Heart left ventricle (tissue), 16 donors: ENCODE measurements at regions not wholly inside any gene's neighbourhood (a gene's known extent, or its start where the extent isn't known, plus 50 kb on each side); places are given as distances from the start of the nearest gene placed in this dataset.

ENCODE experiments used
- ATAC-seq, 4 donors: fragments of 200-7000 bp; cut with Tn5 transposase; one replicate each; pipeline ENCODE4 v1.9.1; 2020 to 2022; ENCODE audit warnings: moderate library complexity in 4 of 4, mild to moderate bottlenecking in 3 of 4, moderate number of reproducible peaks in 1 of 4
- DNase-seq, 5 donors: peaks; one replicate each; pipeline ENCODE4 v3.0.0-alpha.2; 2020
- H3K27ac ChIP-seq, 12 donors: fragments of 200-600 bp; sonication (generic) in 4 of 12; one replicate each; pipeline versions ENCODE4 v1.5.0 to v1.8.0; 2016 to 2022; ENCODE audit warnings: mild to moderate bottlenecking in 2 of 12
- H3K27me3 ChIP-seq, 9 donors: fragments of 200-600 bp; sonication (generic) in 2 of 9; one replicate each; pipeline versions ENCODE4 v1.5.1 to v1.8.0; 2016 to 2022; ENCODE audit warnings: mild to moderate bottlenecking in 3 of 9
- H3K36me3 ChIP-seq, 9 donors: fragments of 200-600 bp; sonication (generic) in 2 of 9; one replicate each; pipeline versions ENCODE4 v1.5.0 to v1.8.0; 2018 to 2022; ENCODE audit warnings: mild to moderate bottlenecking in 2 of 9
- H3K4me1 ChIP-seq, 12 donors: fragments of 200-600 bp; sonication (generic) in 4 of 12; one replicate each; pipeline versions ENCODE4 v1.5.0 to v1.8.0; 2016 to 2022; ENCODE audit warnings: mild to moderate bottlenecking in 3 of 12
- H3K4me3 ChIP-seq, 12 donors: fragments of 200-600 bp; sonication (generic) in 4 of 12; one replicate each; pipeline versions ENCODE4 v1.5.0 to v1.8.0; 2017 to 2022; ENCODE audit warnings: mild to moderate bottlenecking in 9 of 12, moderate library complexity in 4 of 12
- H3K9me3 ChIP-seq, 12 donors: fragments of 200-600 bp; sonication (generic) in 4 of 12; one replicate each; pipeline versions ENCODE4 v1.5.0 to v1.8.0; 2016 to 2022; ENCODE audit warnings: mild to moderate bottlenecking in 1 of 12
- POLR2A ChIP-seq, 2 donors: fragments of 450-650 bp; IDR thresholded peaks; one replicate each; pipeline ENCODE4 v1.6.1; 2017; ENCODE audit warnings: antibody characterized with exemption in 2 of 2, mild to moderate bottlenecking in 2 of 2, moderate library complexity in 2 of 2
- WGBS, 4 donors: extraction: QIAGEN DNeasy Blood & Tissue Kit in 2 of 4; methylation state at CpG; one replicate each; pipeline versions ENCODE4 v1.1.5 to v1.1.7; 2013 to 2018; 5-methylcytosine and 5-hydroxymethylcytosine counted together
- intact Hi-C, 10 donors: fragments of 100-400 bp; cut with DNase I; formaldehyde crosslinking; loops; one replicate each; pipeline versions ENCODE4 v1.11.1 to v1.14.2; 2022
- TF ChIP-seq, protein P1 (sequence below), 12 donors: fragments of 200-600 bp; sonication (generic) in 4 of 12; IDR thresholded peaks; one replicate each; pipeline versions ENCODE4 v1.5.0 to v1.8.0; 2018 to 2022; ENCODE audit warnings: antibody characterized with exemption in 12 of 12, mild to moderate bottlenecking in 5 of 12
- donor health status: ischemic (EF 13 %, LVEDD 7.1; RV severe dilation, severe dysfunction).
- donor health status: healthy with polysubstance abuse.
- donor health status: DM: no; HTN: yes; CAD: no.
- donor health status: DM: no; HTN: no; CAD: no.
- donor health status: ischemic (EF 25% LVEDD 6.9; RV normal size, moderate dysfunction).
- donor health status: ischemic (EF 25% LVEDD 5.7; RV mildly dilated, moderate dysfunction).
- donor health status: healthy.
- donor health status: DM: yes; HTN: yes; CAD: no.
- donor health status: ischemic (EF 35%, LVEDD 5.7; RV mildly dilated, moderate dysfunction).
- donor health status: nonischemic (EF 11% LVEDD 7.7; RV severe dilation, severe dysfunction).
- donor health status: DM: yes; HTN: yes; CAD: no.
- donor health status: PGD.
- donor health status: ischemic (EF 29% LVEDD 5.4; RV normal size, mild dysfunction).
- donor health status: nonischemic (EF 23%, LVEDD 6.1; RV moderate dilation, normal function).

DNA sequence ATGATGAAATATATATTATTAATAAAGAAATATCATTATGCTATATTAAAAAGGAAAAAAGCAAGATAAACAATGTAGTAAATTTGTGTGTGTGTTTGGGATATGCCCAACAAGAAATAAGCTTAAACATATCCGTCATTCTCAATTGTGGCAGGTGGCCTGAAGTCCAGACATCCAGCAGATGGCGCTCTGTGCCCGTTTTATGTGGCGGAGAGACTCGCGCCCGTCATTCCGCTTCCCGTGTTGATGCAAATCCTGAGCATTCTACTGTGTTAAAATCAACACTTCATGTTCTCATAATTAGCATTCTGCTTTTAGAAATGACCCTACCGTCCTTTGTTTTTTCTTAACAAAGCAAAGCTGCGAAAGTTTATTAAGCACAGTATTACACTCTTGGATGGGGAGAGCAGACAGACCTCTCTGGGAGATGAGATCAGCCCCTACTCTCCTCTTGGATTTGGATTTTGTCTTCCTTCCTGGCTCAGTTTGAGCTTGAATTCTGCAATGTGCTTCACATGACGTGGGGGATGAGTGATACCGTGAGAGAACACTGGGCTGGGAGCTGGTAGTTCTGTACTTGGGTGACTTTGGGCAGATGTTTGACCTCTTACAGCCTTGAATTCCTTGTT, 125.8 kb downstream of the MCHR2 start:
- Histone ChIP-seq H3K9me3 (no peaks in the 10 kb centered on the region), H3K27ac (no peak overlapping the region), H3K4me3 (no peak overlapping the region), H3K27me3 (peaks cover 0 to 11% (median 0%) of the 10 kb centered on the region in 9 donors), H3K36me3 (no peaks in the 10 kb centered on the region), H3K4me1 (peaks cover 0 to 4% (median 0%) of the 10 kb centered on the region in 12 donors)
- peak in 3 of 4 donors; percentile 50 to 80 (median 58) for ATAC-seq
- WGBS, 4 donors = 3 to 11% (median 7%) methylated on average over 13 of the region's 13 CpGs
- intact Hi-C loops = loop anchor here in 9 of 10 donors (2.0 to 10.0 kb wide), 5 partner anchors 37 to 797 kb away; no protein-coding TSS in a partner anchor
- no peak for TF ChIP-seq POLR2A (IDR thresholded peaks at IDR 0.05)
- TF ChIP-seq, protein P1, sequence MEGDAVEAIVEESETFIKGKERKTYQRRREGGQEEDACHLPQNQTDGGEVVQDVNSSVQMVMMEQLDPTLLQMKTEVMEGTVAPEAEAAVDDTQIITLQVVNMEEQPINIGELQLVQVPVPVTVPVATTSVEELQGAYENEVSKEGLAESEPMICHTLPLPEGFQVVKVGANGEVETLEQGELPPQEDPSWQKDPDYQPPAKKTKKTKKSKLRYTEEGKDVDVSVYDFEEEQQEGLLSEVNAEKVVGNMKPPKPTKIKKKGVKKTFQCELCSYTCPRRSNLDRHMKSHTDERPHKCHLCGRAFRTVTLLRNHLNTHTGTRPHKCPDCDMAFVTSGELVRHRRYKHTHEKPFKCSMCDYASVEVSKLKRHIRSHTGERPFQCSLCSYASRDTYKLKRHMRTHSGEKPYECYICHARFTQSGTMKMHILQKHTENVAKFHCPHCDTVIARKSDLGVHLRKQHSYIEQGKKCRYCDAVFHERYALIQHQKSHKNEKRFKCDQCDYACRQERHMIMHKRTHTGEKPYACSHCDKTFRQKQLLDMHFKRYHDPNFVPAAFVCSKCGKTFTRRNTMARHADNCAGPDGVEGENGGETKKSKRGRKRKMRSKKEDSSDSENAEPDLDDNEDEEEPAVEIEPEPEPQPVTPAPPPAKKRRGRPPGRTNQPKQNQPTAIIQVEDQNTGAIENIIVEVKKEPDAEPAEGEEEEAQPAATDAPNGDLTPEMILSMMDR (IDR thresholded peaks at IDR 0.05) = peak; percentile 63 to 82 (median 72)
- peak; percentile 38 to 79 (median 51) for DNase-seq
